ENCODE measurements at regions not wholly inside any gene's neighbourhood (a gene's known extent, or its start where the extent isn't known, plus 50 kb on each side); places are given as distances from the start of the nearest gene placed in this dataset.

- TF ChIP-seq CTCF (IDR thresholded peaks at IDR 0.05) (no peak), POLR2A (IDR thresholded peaks at IDR 0.05) (no peak)
Measured at GRCh38 chr4:100838286-100838685, 320.5 kb upstream of the EMCN start.
